HCT116 (cell line): ENCODE measurements at regions not wholly inside any gene's neighbourhood (a gene's known extent, or its start where the extent isn't known, plus 50 kb on each side); places are given as distances from the start of the nearest gene placed in this dataset.

ENCODE experiments used
- ATAC-seq: fragments of 200-7000 bp; cut with Tn5 transposase; 2 replicates; pipeline ENCODE4 v1.9.1; 2020; ENCODE audit warnings: mild to moderate bottlenecking, moderate library complexity
- BruUV-seq: library from RNA; stranded (reverse); fragments of 400-500 nt; replicated peaks from 2 replicates; lab custom pipeline; 2021; lab: Mats Ljungman, UMichigan
- CTCF ChIA-PET: fragments of 300-600 bp; sonication (Branson Sonifier 250); formaldehyde crosslinking; loops from one replicate; lab custom pipeline; 2021; ENCODE audit warnings: antibody characterized with exemption; lab: Charles Lee
- POLR2A ChIA-PET: fragments of 300-600, 350-600 bp; sonication (Branson Sonifier 250); formaldehyde crosslinking; loops from one replicate; lab custom pipeline; 2021; ENCODE audit warnings: antibody characterized with exemption; lab: Charles Lee
- RAD21 ChIA-PET, 2 experiments: fragments of 300-600 bp; sonication (Branson Sonifier 250); formaldehyde crosslinking; loops; one replicate each; lab custom pipeline; 2023; ENCODE audit warnings: low total read pairs in 2 of 2; ENCODE audit not compliant: uncharacterized antibody in 2 of 2, unreplicated experiment in 2 of 2, low non-redundant PET in 1 of 2; lab: Charles Lee
- DNase-seq: peaks from one replicate; pipeline ENCODE4 v3.0.0-alpha.2; 2010; ENCODE audit warnings: low read depth, low spot score
- H2AFZ ChIP-seq: fragments of 200-600 bp; shearing (Covaris generic), sonication (generic); 2 replicates; pipeline ENCODE4 v1.6.1; 2017; ENCODE audit warnings: low read depth, mixed run types, mixed read lengths, antibody characterized with exemption, low read length; ENCODE audit not compliant: poor library complexity, severe bottlenecking
- H3K27ac ChIP-seq: 2 replicates; pipeline ENCODE4 v1.5.1; 2012; ENCODE audit warnings: low read depth, low read length
- H3K27me3 ChIP-seq: fragments of 200-600 bp; sonication (generic); 2 replicates; pipeline ENCODE4 v1.6.1; 2016; ENCODE audit warnings: mixed run types, low read length, mixed read lengths; ENCODE audit not compliant: insufficient read depth
- H3K36me3 ChIP-seq, 2 experiments: fragments of 200-500 bp in 1 of 2; fragments of 200-600 bp in 1 of 2; sonication (Bioruptor generic) in 1 of 2; sonication (generic) in 1 of 2; 2 replicates each; pipeline versions ENCODE4 v1.5.1 to v1.6.1; 2014 to 2016; ENCODE audit warnings: low read length in 2 of 2, inconsistent platforms in 1 of 2, mixed read lengths in 1 of 2, mixed run types in 1 of 2; ENCODE audit not compliant: insufficient read depth in 2 of 2, control insufficient read depth in 1 of 2
- H3K4me1 ChIP-seq, 2 experiments: fragments of 200-600 bp in 1 of 2; sonication (generic) in 1 of 2; 2 replicates each; pipeline versions ENCODE4 v1.5.1 to v1.6.1; 2012 to 2017; ENCODE audit warnings: low read length in 2 of 2, inconsistent platforms in 1 of 2, mild to moderate bottlenecking in 1 of 2, mixed read lengths in 1 of 2, mixed run types in 1 of 2, moderate library complexity in 1 of 2; ENCODE audit not compliant: insufficient read depth in 2 of 2, control insufficient read depth in 1 of 2
- H3K4me2 ChIP-seq: fragments of 200-600 bp; sonication (generic); 2 replicates; pipeline ENCODE4 v1.6.1; 2017; ENCODE audit warnings: mixed run types, low read length, mixed read lengths
- H3K4me3 ChIP-seq, 2 experiments: fragments of 200-600 bp in 1 of 2; sonication (generic) in 1 of 2; replicated peaks in 1 of 2; 2 replicates each; pipeline ENCODE4 v1.5.1; 2011 to 2016; ENCODE audit warnings: low read length in 2 of 2, control low read depth in 1 of 2, low read depth in 1 of 2, mild to moderate bottlenecking in 1 of 2, mixed read lengths in 1 of 2, mixed run types in 1 of 2
- H3K79me2 ChIP-seq: fragments of 200-600 bp; sonication (generic); 2 replicates; pipeline ENCODE4 v1.6.1; 2017; ENCODE audit warnings: mild to moderate bottlenecking, mixed run types, low read length, moderate library complexity, mixed read lengths; ENCODE audit not compliant: insufficient read depth
- H3K9ac ChIP-seq: fragments of 200-600 bp; sonication (generic); 2 replicates; pipeline ENCODE4 v1.6.1; 2016; ENCODE audit warnings: low read length, mixed read lengths
- H3K9me2 ChIP-seq: fragments of 200-600 bp; sonication (generic), shearing (Covaris generic); 2 replicates; pipeline ENCODE4 v1.6.1; 2017; ENCODE audit warnings: mixed run types, mild to moderate bottlenecking, moderate library complexity; ENCODE audit not compliant: insufficient read depth
- H3K9me3 ChIP-seq, 2 experiments: fragments of 200-500 bp in 1 of 2; fragments of 200-600 bp in 1 of 2; sonication (Bioruptor generic) in 1 of 2; sonication (generic) in 1 of 2; 2 replicates each; pipeline ENCODE4 v1.6.1; 2014 to 2017; ENCODE audit warnings: low read length in 2 of 2, mixed read lengths in 2 of 2, inconsistent platforms in 1 of 2, low read depth in 1 of 2, mild to moderate bottlenecking in 1 of 2, mixed run types in 1 of 2, moderate library complexity in 1 of 2; ENCODE audit not compliant: control insufficient read depth in 1 of 2, insufficient read depth in 1 of 2
- H4K20me1 ChIP-seq: fragments of 200-600 bp; sonication (generic), shearing (Covaris generic); 2 replicates; pipeline ENCODE4 v1.6.1; 2017; ENCODE audit warnings: mixed run types, mild to moderate bottlenecking, moderate library complexity; ENCODE audit not compliant: insufficient read depth
- ATF3 ChIP-seq: IDR thresholded peaks from 2 replicates; pipeline ENCODE4 v1.6.1; 2012
- CBX3 ChIP-seq: IDR thresholded peaks from 2 replicates; pipeline ENCODE4 v1.6.1; 2012; ENCODE audit warnings: low read depth
- EGR1 ChIP-seq: IDR thresholded peaks from 2 replicates; pipeline ENCODE4 v1.6.1; 2012; ENCODE audit warnings: low read depth
- ELF1 ChIP-seq: IDR thresholded peaks from 2 replicates; pipeline ENCODE4 v1.6.1; 2012; ENCODE audit warnings: low read depth, borderline replicate concordance
- EZH2 ChIP-seq: fragments of 200-600 bp; sonication (generic); IDR thresholded peaks from 2 replicates; pipeline ENCODE4 v1.6.1; 2017; ENCODE audit warnings: antibody characterized with exemption, mixed run types
- EZH2phosphoT487 ChIP-seq: fragments of 200-600 bp; IDR thresholded peaks from 2 replicates; pipeline ENCODE4 v1.6.1; 2018; ENCODE audit warnings: antibody characterized with exemption, borderline replicate concordance
- FOSL1 ChIP-seq: IDR thresholded peaks from 2 replicates; pipeline ENCODE4 v1.6.1; 2012; ENCODE audit warnings: low read depth
- MAX ChIP-seq: IDR thresholded peaks from 2 replicates; pipeline ENCODE4 v1.6.1; 2012
- POLR2A ChIP-seq: IDR thresholded peaks from 2 replicates; pipeline ENCODE4 v1.7.0; 2011; ENCODE audit warnings: borderline replicate concordance; ENCODE audit not compliant: insufficient read depth, insufficient read length; ENCODE audit errors: extremely low read depth
- POLR2AphosphoS5 ChIP-seq: IDR thresholded peaks from 2 replicates; pipeline ENCODE4 v1.6.1; 2011; ENCODE audit warnings: mild to moderate bottlenecking, low read depth, low read length, moderate library complexity
- RAD21 ChIP-seq: IDR thresholded peaks from 2 replicates; pipeline ENCODE4 v1.6.1; 2012; ENCODE audit warnings: low read depth, mild to moderate bottlenecking
- REST ChIP-seq: IDR thresholded peaks from 2 replicates; pipeline ENCODE4 v1.6.1; 2012; ENCODE audit warnings: low read depth
- SIN3A ChIP-seq: IDR thresholded peaks from 2 replicates; pipeline ENCODE4 v1.6.1; 2012; ENCODE audit warnings: low read depth
- SP1 ChIP-seq: IDR thresholded peaks from 2 replicates; pipeline ENCODE4 v1.6.1; 2012; ENCODE audit warnings: low read depth
- TCF7L2 ChIP-seq: IDR thresholded peaks from 2 replicates; pipeline ENCODE4 v1.7.0; 2011; ENCODE audit warnings: borderline replicate concordance, inconsistent platforms; ENCODE audit not compliant: insufficient read depth, insufficient read length; ENCODE audit errors: extremely low read depth
- YY1 ChIP-seq: IDR thresholded peaks from 2 replicates; pipeline ENCODE4 v1.6.1; 2011; ENCODE audit warnings: low read length, low read depth, moderate library complexity, mild to moderate bottlenecking; ENCODE audit not compliant: insufficient replicate concordance; ENCODE audit errors: extremely low read depth
- ZFX ChIP-seq: fragments of 450-650 bp; IDR thresholded peaks from 2 replicates; pipeline ENCODE4 v1.6.1; 2017
- ZNF274 ChIP-seq: fragments of 200-500 bp; sonication (Bioruptor generic); IDR thresholded peaks from 2 replicates; pipeline ENCODE4 v1.6.1; 2014; ENCODE audit warnings: mild to moderate bottlenecking, low read depth, low read length, inconsistent platforms
- intact Hi-C: fragments of 100-400 bp; cut with micrococcal nuclease; formaldehyde crosslinking; loops from 2 replicates; pipeline ENCODE4 v1.10.0; 2022

- intact Hi-C loops: no loop called here
- Histone ChIP-seq H3K27me3 (no peaks in the 10 kb centered on the region), H3K4me1 (no peaks in the 10 kb centered on the region), H3K79me2 (no peaks in the 10 kb centered on the region), H3K4me2 (no peak overlapping the region), H3K9ac (no peak overlapping the region), H2AFZ (no peak overlapping the region), H3K9me2 (no peaks in the 10 kb centered on the region), H3K36me3 (no peaks in the 10 kb centered on the region), H3K4me3 (no peak overlapping the region), H4K20me1 (no peaks in the 10 kb centered on the region), H3K9me3 (peaks cover 0 to 4% of the 10 kb centered on the region in 2 experiments; a peak in 1 of 4 replicates), H3K27ac (no peak overlapping the region)
- DNase-seq: no peak
- ChIA-PET POLR2A (no interaction called here), RAD21 (no interaction called here), CTCF (no interaction called here)
- TF ChIP-seq TCF7L2 (no peak), MAX (no peak), REST (no peak), SIN3A (no peak), ATF3 (no peak), POLR2AphosphoS5 (no peak), YY1 (no peak), ZNF274 (no peak), EZH2phosphoT487 (no peak), ZFX (no peak), RAD21 (no peak), EGR1 (no peak), FOSL1 (no peak), CBX3 (no peak), SP1 (no peak), EZH2 (no peak), ELF1 (no peak), POLR2A (no peak)
- no peak for ATAC-seq
- no TSS peak for BruUV-seq
Measured at GRCh38 chr1:118556936-118557335, 371.9 kb upstream of the SPAG17 start.
